H1 (cell line): ENCODE measurements at regions not wholly inside any gene's neighbourhood (a gene's known extent, or its start where the extent isn't known, plus 50 kb on each side); places are given as distances from the start of the nearest gene placed in this dataset.

Source experiments
- SIRT6 ChIP-seq: IDR thresholded peaks from one replicate; pipeline ENCODE4 v1.7.1; 2012; ENCODE audit warnings: low read length, inconsistent platforms
- SP2 ChIP-seq: IDR thresholded peaks from 2 replicates; pipeline ENCODE4 v1.6.1; 2012; ENCODE audit warnings: mild to moderate bottlenecking, low read length, inconsistent platforms
- TCF12 ChIP-seq: IDR thresholded peaks from 2 replicates; pipeline ENCODE4 v1.6.1; 2011; ENCODE audit warnings: low read depth, mild to moderate bottlenecking, low read length
- YY1 ChIP-seq: IDR thresholded peaks from 2 replicates; pipeline ENCODE4 v1.6.1; 2011; ENCODE audit warnings: low read depth, mild to moderate bottlenecking, low read length
- TF ChIP-seq, protein P1 (sequence below), 3 experiments: IDR thresholded peaks; 1 replicate in 2 of 3; 2 replicates in 1 of 3; pipeline versions ENCODE4 v1.5.1 to v1.6.1; 2011; ENCODE audit warnings: low read length in 3 of 3, mild to moderate bottlenecking in 3 of 3, inconsistent platforms in 2 of 3, low read depth in 1 of 3, moderate library complexity in 1 of 3; ENCODE audit not compliant: insufficient read depth in 1 of 3; ENCODE audit errors: control extremely low read depth in 1 of 3

DNA sequence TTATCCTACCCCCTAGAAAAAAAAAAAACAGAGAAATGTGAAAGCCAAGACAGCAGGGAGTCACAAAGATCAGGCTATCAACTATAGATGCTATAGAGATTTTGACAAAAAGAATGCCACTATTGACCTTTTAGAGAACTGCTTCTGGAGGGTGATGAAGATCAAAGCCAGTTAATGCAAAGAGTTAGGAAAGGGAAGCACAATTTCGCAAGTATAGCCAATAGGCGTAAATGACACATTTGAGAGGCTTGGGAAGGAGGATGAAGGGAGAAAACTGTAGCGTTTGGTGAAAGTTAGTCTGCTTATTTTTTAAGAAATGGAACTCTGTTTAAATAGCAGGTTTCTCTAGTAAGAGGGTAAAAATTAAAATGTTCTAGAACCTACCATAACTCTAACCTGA, 190.7 kb downstream of the DUSP6 start:
- no peak for TF ChIP-seq SP2
- TF ChIP-seq YY1: no peak
- no peak for TF ChIP-seq TCF12
- no peak for TF ChIP-seq SIRT6
- TF ChIP-seq, protein P1, sequence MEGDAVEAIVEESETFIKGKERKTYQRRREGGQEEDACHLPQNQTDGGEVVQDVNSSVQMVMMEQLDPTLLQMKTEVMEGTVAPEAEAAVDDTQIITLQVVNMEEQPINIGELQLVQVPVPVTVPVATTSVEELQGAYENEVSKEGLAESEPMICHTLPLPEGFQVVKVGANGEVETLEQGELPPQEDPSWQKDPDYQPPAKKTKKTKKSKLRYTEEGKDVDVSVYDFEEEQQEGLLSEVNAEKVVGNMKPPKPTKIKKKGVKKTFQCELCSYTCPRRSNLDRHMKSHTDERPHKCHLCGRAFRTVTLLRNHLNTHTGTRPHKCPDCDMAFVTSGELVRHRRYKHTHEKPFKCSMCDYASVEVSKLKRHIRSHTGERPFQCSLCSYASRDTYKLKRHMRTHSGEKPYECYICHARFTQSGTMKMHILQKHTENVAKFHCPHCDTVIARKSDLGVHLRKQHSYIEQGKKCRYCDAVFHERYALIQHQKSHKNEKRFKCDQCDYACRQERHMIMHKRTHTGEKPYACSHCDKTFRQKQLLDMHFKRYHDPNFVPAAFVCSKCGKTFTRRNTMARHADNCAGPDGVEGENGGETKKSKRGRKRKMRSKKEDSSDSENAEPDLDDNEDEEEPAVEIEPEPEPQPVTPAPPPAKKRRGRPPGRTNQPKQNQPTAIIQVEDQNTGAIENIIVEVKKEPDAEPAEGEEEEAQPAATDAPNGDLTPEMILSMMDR (IDR thresholded peaks at IDR 0.05; ENCODE audit: control extremely low read depth in 1 of 3, insufficient read depth in 1 of 3, low read depth in 1 of 3, low read length in 3 of 3): no peak
